HUES64 (cell line): ENCODE measurements at regions not wholly inside any gene's neighbourhood (a gene's known extent, or its start where the extent isn't known, plus 50 kb on each side); places are given as distances from the start of the nearest gene placed in this dataset.

Experiments used
- H3K27ac ChIP-seq: 2 replicates; pipeline ENCODE4 v1.7.0; 2013; ENCODE audit warnings: low read depth, low read length, inconsistent platforms
- H3K27me3 ChIP-seq: 2 replicates; pipeline ENCODE4 v1.6.1; 2013; ENCODE audit warnings: mild to moderate bottlenecking, low read length; ENCODE audit not compliant: insufficient read depth
- H3K36me3 ChIP-seq: 2 replicates; pipeline ENCODE4 v1.6.1; 2013; ENCODE audit warnings: mild to moderate bottlenecking, low read length; ENCODE audit not compliant: insufficient read depth
- H3K4me1 ChIP-seq: 2 replicates; pipeline ENCODE4 v1.6.1; 2013; ENCODE audit warnings: mild to moderate bottlenecking, low read length, moderate library complexity; ENCODE audit not compliant: insufficient read depth
- H3K4me3 ChIP-seq: 2 replicates; pipeline ENCODE4 v1.5.1; 2013; ENCODE audit warnings: mild to moderate bottlenecking, low read length, moderate library complexity
- H3K9ac ChIP-seq: 2 replicates; pipeline ENCODE4 v1.6.1; 2013; ENCODE audit warnings: mild to moderate bottlenecking, low read depth, low read length
- H3K9me3 ChIP-seq: 2 replicates; pipeline ENCODE4 v1.6.1; 2013; ENCODE audit warnings: low read depth, low read length; ENCODE audit not compliant: insufficient read depth
- WGBS: fragments of 150-250, 120-280 bp; methylation state at CpG from one replicate; pipeline ENCODE4 v1.1.7; 2013; ENCODE audit warnings: missing lambda C conversion rate; 5-methylcytosine and 5-hydroxymethylcytosine counted together

DNA sequence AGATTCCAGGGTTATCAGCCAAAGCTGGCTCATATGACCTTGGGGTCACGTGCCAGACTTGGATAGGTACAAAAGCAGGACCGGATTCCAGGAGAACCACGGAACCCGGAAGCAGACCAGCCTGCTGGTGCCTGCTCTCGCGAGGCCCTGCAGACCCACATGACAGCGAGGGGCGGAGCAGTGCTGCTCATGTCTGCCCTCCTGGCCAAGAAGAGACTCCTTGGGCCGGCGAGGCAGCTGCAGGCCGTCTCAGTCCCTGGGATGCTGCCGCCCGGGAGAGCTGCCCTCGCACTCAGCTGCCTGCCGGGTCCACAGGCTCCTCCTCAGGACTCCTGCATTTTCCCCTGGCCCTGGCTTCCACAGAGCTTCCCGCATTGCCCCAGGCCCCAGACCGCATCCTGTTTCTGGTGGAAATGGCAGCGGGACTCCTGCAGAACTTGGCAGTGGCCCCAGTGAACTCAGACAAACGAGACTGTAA, 739.5 kb downstream of the SOCS6 start:
- H3K27ac ChIP-seq, result no peak overlapping the region
- no peaks in the 10 kb centered on the region for H3K27me3 ChIP-seq
- H3K4me3 ChIP-seq, result no peak overlapping the region
- no peaks in the 10 kb centered on the region for H3K36me3 ChIP-seq
- H3K9ac ChIP-seq, result no peak overlapping the region
- H3K9me3 ChIP-seq, result peaks cover 63% of the 10 kb centered on the region
- 87% methylated on average over 19 of the region's 19 CpGs for WGBS
- no peaks in the 10 kb centered on the region for H3K4me1 ChIP-seq

DNA sequence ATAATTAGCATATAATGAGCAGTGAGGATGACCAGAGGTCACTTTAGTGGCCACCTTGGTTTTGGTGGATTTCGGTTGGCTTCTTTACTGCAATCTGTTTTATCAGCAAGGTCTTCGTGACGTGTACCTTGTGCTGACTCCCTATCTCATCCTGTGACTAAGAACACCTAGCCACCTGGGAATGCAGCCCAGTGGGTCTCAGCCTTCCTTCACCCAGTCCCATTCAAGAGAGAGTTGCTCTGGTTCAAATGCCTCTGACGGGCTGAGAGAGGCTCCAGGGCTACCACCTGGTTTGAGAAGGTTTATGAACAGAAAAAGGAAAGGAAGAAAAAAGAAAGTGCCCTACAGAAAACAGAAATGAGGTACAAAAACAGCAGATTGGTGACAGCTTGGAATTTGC, 738.7 kb downstream of the SOCS6 start:
- H3K4me1 ChIP-seq, result no peaks in the 10 kb centered on the region
- H3K27ac ChIP-seq, result no peak overlapping the region
- WGBS, result 79% methylated on average over 4 of the region's 4 CpGs
- H3K4me3 ChIP-seq, result no peak overlapping the region
- H3K27me3 ChIP-seq, result no peaks in the 10 kb centered on the region
- peaks cover 65% of the 10 kb centered on the region for H3K9me3 ChIP-seq
- H3K36me3 ChIP-seq, result no peaks in the 10 kb centered on the region
- no peak overlapping the region for H3K9ac ChIP-seq

DNA sequence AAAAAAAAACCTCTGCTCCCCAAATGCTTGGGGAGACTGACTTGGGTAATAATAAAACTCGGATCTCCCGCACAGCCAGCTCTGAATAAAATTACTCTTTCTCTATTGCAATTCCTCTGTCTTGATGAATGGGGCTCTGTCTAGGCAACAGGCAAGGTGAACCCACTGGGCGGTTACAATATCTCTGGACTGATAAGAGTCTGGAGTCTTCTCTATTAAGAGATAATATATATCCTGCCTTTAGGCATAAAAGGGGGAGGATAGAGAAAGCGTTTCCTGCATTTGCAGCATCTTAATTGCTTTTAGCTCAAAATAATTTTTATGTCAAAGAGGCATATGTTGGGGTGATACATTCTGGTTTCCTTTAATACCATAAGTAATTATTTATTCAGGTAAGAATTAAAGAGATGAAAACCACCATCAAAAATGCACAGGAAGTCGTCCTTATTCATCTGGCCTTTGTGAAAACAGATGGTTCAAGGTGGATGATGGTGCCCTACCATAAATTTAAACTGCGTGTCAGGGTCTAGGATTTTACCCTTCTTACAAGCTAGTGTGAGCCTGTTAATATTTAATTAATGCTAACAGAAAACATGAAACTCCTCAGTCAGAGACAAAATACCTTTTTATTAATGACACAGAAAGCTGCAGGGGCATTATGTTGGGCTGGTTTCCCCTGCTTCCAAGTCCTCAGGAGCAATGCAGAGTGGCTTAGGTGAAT, 736.8 kb downstream of the SOCS6 start:
- 68% methylated on average over 4 of the region's 6 CpGs for WGBS
- no peak overlapping the region for H3K4me3 ChIP-seq
- H3K9ac ChIP-seq, result no peak overlapping the region
- H3K9me3 ChIP-seq, result peaks cover 76% of the 10 kb centered on the region
- H3K27me3 ChIP-seq, result no peaks in the 10 kb centered on the region
- no peaks in the 10 kb centered on the region for H3K36me3 ChIP-seq
- no peaks in the 10 kb centered on the region for H3K4me1 ChIP-seq
- H3K27ac ChIP-seq, result no peak overlapping the region

DNA sequence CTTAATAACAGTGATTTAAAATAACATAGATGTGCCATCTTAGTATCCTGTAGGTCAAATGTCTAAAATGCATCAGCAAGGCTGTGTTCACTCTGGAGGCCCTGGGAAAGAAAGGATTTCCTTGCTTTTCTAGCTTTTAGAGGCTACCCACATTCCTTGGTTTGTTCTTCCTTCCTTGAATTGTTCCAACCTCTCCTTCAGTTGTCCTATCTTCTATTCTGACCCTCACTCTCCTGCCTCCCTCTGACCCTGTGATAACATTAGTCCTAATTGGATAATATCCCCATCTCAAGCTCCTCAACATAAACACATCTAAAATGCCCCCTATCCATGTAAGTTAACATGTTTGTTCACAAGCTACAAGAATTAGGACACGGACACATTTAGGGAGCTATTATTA, 733.5 kb downstream of the SOCS6 start:
- WGBS, result no CpG with 5 or more reads among the region's 1 CpG
- H3K27ac ChIP-seq, result no peak overlapping the region
- H3K36me3 ChIP-seq, result no peaks in the 10 kb centered on the region
- H3K4me1 ChIP-seq, result no peaks in the 10 kb centered on the region
- H3K27me3 ChIP-seq, result no peaks in the 10 kb centered on the region
- no peak overlapping the region for H3K4me3 ChIP-seq
- peaks cover 88% of the 10 kb centered on the region for H3K9me3 ChIP-seq
- H3K9ac ChIP-seq, result no peak overlapping the region

DNA sequence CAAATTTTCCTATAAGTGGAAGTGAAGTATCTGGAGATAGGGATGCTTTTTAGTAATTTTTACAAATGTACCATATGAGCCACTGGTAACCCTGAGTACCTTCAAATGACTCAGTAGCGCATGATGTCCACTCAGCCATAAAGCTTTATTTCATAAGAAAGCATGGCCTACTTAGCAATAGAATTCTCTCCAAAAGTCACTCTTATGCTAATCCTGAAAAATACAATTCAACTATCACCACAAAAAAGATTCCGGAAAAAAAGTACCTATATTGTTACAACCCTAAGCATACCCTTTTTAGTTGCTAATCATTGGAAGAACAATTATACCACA, 732.2 kb downstream of the SOCS6 start:
- Histone ChIP-seq H3K27ac (no peak overlapping the region), H3K9ac (no peak overlapping the region), H3K9me3 (peaks cover 90% of the 10 kb centered on the region), H3K36me3 (no peaks in the 10 kb centered on the region), H3K27me3 (no peaks in the 10 kb centered on the region), H3K4me3 (no peak overlapping the region), H3K4me1 (no peaks in the 10 kb centered on the region)
- 96% methylated on average over 2 of the region's 2 CpGs for WGBS

DNA sequence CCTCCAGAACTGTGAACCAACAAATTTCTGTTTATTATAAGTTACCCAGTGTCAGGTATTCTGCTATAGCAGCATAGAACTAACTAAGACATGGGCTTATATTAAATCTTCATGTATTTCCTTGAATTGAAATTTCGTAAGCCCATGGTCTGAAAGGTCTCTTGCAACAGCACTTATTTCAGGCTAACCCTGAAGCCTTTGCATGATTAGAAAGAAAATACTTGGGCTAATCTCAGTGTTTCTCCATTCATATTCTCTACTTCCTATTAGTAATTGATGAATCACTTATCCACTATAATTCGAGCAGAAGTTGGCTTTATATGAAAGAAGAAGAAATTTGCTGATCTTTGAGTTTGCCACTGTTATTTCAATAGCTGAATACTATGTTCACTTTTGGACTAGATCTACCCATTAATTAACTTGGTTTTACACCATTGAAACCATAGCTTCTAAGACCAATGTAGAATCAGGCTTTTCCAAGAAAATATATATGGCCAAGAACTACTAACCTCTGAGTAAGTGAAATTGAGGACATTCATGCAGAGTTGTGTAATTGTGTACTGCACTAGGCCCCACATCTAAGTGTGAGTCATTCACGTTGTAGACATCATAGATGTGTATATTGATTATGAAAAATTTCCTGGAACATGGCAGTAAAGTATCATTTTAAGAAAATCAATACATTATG, 731.6 kb downstream of the SOCS6 start:
- H3K27ac ChIP-seq, result no peak overlapping the region
- no peak overlapping the region for H3K9ac ChIP-seq
- 75% methylated on average over 2 of the region's 3 CpGs for WGBS
- H3K4me1 ChIP-seq, result no peaks in the 10 kb centered on the region
- H3K27me3 ChIP-seq, result no peaks in the 10 kb centered on the region
- no peaks in the 10 kb centered on the region for H3K36me3 ChIP-seq
- peaks cover 90% of the 10 kb centered on the region for H3K9me3 ChIP-seq
- H3K4me3 ChIP-seq, result no peak overlapping the region

DNA sequence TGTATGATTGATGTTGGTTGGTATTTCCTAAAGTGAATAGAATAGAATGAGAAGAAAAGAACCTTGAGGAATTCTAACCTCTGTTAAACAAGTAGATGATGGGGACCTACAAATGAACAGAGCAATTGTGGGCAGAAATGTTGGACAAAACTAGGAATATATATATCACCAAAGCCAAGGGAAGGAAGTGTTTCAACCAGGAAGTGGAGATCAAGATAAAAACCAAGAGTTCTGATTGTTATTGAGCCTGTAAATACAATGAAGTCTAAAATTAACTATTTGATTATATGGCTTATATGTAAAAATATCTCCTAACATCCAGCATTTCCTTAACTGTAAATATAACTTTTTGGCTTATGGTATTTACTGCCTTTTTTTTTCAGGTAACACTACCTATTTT, 730.0 kb downstream of the SOCS6 start:
- H3K36me3 ChIP-seq, result no peaks in the 10 kb centered on the region
- H3K9me3 ChIP-seq, result peaks cover 95% of the 10 kb centered on the region
- H3K9ac ChIP-seq, result no peak overlapping the region
- H3K4me1 ChIP-seq, result no peaks in the 10 kb centered on the region
- no peak overlapping the region for H3K4me3 ChIP-seq
- no peak overlapping the region for H3K27ac ChIP-seq
- no peaks in the 10 kb centered on the region for H3K27me3 ChIP-seq

DNA sequence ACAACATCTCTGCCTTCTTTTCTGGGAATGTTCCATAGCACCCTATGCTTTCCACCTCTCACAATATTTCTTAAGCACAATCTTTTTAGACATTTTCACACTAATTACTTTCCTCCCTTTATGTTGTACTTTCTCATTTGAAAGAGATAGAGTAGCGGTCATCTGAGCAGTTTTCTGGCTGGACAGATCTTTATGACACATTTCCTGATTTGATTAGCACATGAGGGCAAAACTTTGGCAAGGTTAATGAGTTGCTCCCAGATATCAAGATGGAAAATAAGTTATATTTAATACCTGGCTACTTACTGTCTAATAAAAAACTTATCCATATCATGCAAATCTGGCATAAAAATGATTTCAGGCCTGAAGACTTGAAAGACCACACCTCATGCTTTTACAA, 723.9 kb downstream of the SOCS6 start:
- WGBS, result 94% methylated on average over 1 of the region's 1 CpG
- H3K4me3 ChIP-seq, result no peak overlapping the region

DNA sequence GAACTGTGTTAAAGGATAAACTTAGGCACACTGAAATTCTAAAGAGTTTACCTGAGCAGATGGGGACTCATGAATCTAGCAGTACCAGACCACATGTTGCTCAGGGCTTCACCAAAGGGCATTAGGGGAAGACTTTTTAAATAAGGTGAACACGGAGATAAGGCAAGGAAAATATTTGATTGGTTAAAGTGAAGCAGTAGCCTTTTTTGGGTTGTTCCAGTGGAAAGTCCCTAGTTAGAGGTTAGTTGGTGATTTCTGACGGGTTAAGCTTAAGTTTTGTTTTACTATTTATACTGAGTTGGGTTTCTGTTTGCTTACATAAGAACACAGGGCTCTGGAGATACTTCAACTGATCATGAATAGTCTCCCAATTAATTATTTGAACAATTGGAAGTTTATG, 722.5 kb downstream of the SOCS6 start:
- Histone ChIP-seq H3K27me3 (no peaks in the 10 kb centered on the region), H3K4me1 (no peaks in the 10 kb centered on the region), H3K27ac (no peak overlapping the region), H3K9me3 (peaks cover 83% of the 10 kb centered on the region), H3K9ac (no peak overlapping the region), H3K36me3 (no peaks in the 10 kb centered on the region), H3K4me3 (no peak overlapping the region)
- WGBS, result 67% methylated on average over 2 of the region's 2 CpGs

More for the DNA sequence above, 723.9 kb downstream of the SOCS6 start:
- Histone ChIP-seq H3K27ac (no peak overlapping the region), H3K9me3 (peaks cover 85% of the 10 kb centered on the region), H3K36me3 (no peaks in the 10 kb centered on the region), H3K9ac (no peak overlapping the region), H3K27me3 (no peaks in the 10 kb centered on the region), H3K4me1 (no peaks in the 10 kb centered on the region)

DNA sequence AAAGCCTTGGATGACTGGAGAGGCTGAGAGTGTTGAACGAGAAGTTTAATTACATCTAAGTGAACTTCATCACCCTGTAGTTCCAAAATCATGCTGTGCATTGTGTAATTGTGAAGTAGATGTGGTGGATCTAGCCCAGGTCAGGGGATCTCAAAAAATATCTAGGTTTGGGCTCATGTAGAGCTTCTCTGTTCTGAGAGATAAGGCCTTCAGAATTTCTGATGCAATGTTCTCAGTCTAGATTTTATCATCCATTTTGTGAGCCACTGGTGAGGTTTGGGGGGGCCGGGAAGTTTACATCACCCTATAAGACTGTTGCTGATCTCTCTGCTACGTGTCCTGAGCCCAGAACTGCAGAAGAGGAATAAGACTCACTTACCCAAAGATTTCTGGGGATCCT, 719.4 kb downstream of the SOCS6 start:
- Histone ChIP-seq H3K9ac (no peak overlapping the region), H3K9me3 (peaks cover 69% of the 10 kb centered on the region), H3K4me1 (no peaks in the 10 kb centered on the region), H3K27me3 (no peaks in the 10 kb centered on the region), H3K36me3 (no peaks in the 10 kb centered on the region), H3K27ac (no peak overlapping the region), H3K4me3 (no peak overlapping the region)
- 58% methylated on average over 2 of the region's 3 CpGs for WGBS

DNA sequence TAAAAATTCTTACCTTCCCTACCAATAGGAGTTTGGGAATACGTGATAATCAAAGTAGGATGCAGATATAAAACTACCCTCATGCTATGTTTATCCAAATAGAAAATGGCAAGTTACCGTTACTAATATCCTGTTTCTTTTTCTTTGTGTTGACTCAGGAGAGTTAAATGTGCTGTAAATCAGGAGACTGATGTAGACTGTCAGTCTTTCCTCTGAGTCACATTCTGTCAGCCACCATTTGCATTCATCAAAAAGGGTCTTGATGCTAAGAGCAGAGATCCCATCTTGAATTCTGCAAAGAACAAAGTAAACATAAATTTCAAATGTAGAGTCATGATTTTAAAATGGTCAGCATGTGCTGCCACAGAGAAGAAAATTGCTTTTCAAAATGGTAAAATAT, 712.8 kb downstream of the SOCS6 start:
- H3K4me3 ChIP-seq, result no peak overlapping the region
- H3K4me1 ChIP-seq, result no peaks in the 10 kb centered on the region
- H3K27me3 ChIP-seq, result no peaks in the 10 kb centered on the region
- H3K9me3 ChIP-seq, result peaks cover 78% of the 10 kb centered on the region
- 100% methylated on average over 1 of the region's 2 CpGs for WGBS
- no peaks in the 10 kb centered on the region for H3K36me3 ChIP-seq
- H3K27ac ChIP-seq, result no peak overlapping the region
- H3K9ac ChIP-seq, result no peak overlapping the region
